ENCODE measurements at regions not wholly inside any gene's neighbourhood (a gene's known extent, or its start where the extent isn't known, plus 50 kb on each side); places are given as distances from the start of the nearest gene placed in this dataset.

- TF ChIP-seq TCF3 (CRISPR knock-in tag; IDR thresholded peaks at IDR 0.05) (no peak), XRCC3 (IDR thresholded peaks at IDR 0.05) (no peak), YY1 (IDR thresholded peaks at IDR 0.05; ENCODE audit: borderline replicate concordance in 1 of 3, control insufficient read depth in 1 of 3, extremely low read depth in 1 of 3, insufficient read depth in 3 of 3, insufficient read length in 1 of 3, insufficient replicate concordance in 2 of 3, low read depth in 1 of 3, low read length in 2 of 3) (no peak), SMAD3 (CRISPR knock-in tag; conservative IDR thresholded peaks at IDR 0.05) (no peak), NR4A1 (CRISPR knock-in tag; IDR thresholded peaks at IDR 0.05) (no peak), NR4A1 (tag; IDR thresholded peaks at IDR 0.05) (no peak), BRCA1 (IDR thresholded peaks at IDR 0.05) (no peak), BRCA1 (CRISPR knock-in tag; IDR thresholded peaks at IDR 0.05) (no peak), CBX3 (IDR thresholded peaks at IDR 0.05; ENCODE audit: borderline replicate concordance in 1 of 2, low read length in 2 of 2) (no peak), ZFP91 (CRISPR knock-in tag; IDR thresholded peaks at IDR 0.05) (no peak)
Observed at GRCh38 chr9:28056006-28056405, 482.7 kb upstream of the C9orf72 start.

Measured in K562 (cell line).